Astrocyte (in vitro differentiated cells and primary cell): ENCODE measurements at regions not wholly inside any gene's neighbourhood (a gene's known extent, or its start where the extent isn't known, plus 50 kb on each side); places are given as distances from the start of the nearest gene placed in this dataset.

Experiments used
- CTCF ChIP-seq: IDR thresholded peaks from 2 replicates; pipeline ENCODE4 v1.5.1; 2011; ENCODE audit warnings: low read depth, mild to moderate bottlenecking, inconsistent platforms, low read length, moderate library complexity; ENCODE audit not compliant: insufficient read depth
- EZH2 ChIP-seq: IDR thresholded peaks from 2 replicates; pipeline ENCODE4 v1.6.1; 2012; ENCODE audit warnings: mild to moderate bottlenecking, low read length, inconsistent platforms; ENCODE audit not compliant: insufficient read depth

- TF ChIP-seq CTCF (no peak), EZH2 (no peak)
These were observed 285.5 kb upstream of the SFSWAP start for GRCh38 chr12:131425112-131426075.
